HG03103 (cell line): ENCODE measurements at regions not wholly inside any gene's neighbourhood (a gene's known extent, or its start where the extent isn't known, plus 50 kb on each side); places are given as distances from the start of the nearest gene placed in this dataset.
"Not testable (repeated sequence)": the region's sequence is repeated elsewhere in the genome, so short reads cannot be mapped to it uniquely, and the experiment has no call there.

Source experiments
- ATAC-seq: cut with Tn5 transposase; IDR thresholded peaks from one replicate; pipeline ENCODE4 v1.9.1; 2021; ENCODE audit warnings: low read depth; ENCODE audit not compliant: unreplicated experiment

DNA sequence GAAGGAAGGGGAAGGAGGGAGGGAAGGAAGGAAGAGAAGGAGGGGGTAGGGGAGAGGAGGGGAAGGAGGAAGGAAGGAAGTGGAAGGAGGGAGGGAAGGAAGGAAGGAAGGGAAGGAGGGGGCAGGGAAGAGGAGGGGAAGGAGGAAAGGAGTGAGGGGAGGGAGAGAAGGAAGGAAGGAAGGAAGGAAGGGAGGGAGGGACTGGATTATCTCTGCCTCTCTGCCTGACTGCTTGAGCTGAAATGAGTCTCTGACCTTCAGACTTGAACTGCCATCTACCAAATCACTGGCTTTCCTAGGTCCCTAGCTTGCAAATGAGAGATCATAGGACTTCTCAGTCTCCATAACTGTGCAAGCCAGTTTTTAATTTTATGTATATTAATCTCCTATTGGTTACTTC, 436.8 kb downstream of the PREX1 start:
- ATAC-seq, result no peak

DNA sequence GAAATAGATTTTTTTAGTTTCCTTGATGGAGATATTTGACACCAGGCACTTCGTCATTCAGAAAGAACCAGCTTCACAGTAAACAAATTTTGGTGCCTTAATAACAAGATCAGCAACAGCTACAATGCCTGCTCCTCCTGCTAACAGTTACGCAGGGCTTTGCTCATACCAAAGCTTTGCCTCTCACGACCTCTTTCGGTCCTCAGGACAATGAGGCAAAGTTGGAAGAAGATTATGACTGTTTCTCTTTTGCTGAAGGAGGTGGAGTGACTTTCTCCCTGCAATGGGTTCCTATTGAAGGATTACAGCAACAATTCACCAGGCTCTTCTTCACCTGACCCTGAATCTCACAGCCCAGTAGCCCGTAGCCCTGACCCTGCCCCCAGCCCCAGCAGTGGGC, 440.1 kb downstream of the PREX1 start:
- no peak for ATAC-seq

DNA sequence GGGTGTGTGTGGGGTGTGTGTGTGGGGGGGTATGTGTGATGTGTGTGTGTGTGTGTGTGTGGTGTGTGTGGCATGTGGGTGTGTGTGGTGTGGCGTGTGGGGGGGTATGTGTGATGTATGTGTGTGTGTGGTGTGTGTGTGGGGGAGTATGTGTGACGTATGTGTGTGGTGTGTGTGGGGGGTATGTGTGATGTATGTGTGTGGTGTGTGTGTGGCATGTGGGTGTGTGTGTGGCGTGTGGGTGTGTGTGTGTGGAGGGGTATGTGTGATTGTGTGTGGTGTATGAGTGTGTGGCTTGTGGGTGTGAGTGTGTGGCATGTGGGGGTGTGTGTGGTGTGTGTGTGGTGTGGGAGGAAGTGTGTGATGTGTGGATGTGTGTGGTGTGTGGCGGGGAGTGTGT, 442.3 kb downstream of the PREX1 start:
- no peak for ATAC-seq

DNA sequence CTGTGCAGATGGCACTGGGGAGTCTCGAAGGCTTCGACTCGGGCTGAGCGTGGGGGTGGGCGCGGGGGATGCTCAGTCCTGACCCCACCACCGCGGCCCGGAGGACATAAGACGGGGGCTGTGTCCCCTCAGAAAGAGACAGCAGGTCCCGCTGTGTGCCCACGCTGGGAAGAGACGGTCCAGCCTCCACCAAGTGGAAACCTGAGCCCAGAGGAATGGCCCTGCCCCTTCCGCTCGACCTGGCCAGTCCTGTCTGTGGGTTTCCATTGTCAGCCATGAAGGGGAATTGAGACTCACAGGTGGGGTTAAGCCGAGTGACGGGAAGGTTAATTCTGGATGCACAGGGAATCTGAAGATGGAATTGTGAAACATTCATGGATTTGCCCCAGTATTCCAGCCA, 442.7 kb downstream of the PREX1 start:
- ATAC-seq, result no peak

DNA sequence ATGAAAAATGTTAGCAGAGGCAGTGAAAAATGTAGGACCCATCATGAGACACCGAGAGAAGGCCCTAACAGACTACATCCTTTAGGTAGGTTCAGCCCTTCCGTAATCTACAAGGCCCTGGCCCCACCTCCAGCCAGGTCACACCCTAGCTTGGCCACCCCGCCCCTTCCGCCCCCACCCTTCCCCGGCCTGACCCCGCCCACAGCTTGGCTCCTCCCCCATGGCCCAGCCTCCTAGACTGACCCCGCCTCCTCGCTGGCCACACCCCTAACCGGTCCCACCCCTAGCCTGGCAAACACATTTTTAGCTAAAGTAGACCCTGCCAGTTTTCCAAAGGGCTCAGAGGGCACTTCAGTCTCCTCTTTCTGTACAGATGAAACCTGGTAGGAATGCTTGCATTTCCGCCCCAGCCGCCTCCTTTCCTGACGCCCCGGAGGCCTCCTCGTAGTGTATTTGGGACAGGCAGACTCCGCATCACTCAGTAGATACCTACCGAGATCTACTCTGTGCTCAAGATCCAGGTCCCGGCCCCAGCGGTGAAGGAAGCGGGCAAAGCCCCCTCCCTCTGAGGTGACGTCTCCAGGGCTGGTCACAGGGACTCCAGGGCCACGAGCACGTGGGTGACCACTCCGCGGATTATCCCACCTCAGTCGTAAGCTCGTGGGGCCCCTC, 443.5 kb downstream of the PREX1 start:
- ATAC-seq, result no peak

DNA sequence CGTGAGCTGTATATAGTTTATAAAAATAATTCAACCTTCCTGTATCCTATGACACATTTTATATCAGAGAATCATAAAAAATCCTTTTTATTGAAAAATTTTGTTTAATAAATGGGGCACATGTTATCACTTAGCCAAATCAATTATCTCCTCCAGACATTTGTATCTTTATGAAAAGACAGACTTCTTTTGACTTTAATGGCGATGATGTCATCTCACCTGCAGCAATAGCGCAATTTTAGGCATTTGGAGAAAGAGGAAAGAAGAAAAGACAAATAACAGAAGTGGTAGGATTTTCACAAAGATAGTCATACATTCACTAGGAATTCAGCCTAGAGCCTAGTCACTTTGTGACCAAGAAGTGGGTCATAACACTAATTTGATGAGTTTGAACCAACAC, 444.5 kb downstream of the PREX1 start:
- no peak for ATAC-seq

DNA sequence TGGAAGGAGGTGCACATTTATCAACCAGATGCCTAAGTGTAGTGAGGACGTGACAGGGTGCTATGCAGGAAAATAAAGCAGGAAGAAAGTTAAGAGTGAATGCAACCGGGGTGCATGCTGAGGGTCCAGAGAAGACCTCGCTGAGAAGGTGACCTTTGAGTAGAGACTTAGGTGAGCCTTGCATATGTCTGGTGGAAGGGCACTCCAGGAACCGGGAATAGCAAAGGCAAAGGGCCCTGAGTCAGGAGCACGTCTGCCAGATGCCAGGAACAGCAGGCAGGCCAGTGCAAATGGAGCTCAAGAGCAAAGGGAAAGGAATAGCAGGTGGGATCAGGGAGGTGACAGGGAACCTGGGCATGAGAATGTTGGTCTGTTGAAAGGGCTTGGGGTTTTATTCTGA, 445.5 kb downstream of the PREX1 start:
- no peak for ATAC-seq

DNA sequence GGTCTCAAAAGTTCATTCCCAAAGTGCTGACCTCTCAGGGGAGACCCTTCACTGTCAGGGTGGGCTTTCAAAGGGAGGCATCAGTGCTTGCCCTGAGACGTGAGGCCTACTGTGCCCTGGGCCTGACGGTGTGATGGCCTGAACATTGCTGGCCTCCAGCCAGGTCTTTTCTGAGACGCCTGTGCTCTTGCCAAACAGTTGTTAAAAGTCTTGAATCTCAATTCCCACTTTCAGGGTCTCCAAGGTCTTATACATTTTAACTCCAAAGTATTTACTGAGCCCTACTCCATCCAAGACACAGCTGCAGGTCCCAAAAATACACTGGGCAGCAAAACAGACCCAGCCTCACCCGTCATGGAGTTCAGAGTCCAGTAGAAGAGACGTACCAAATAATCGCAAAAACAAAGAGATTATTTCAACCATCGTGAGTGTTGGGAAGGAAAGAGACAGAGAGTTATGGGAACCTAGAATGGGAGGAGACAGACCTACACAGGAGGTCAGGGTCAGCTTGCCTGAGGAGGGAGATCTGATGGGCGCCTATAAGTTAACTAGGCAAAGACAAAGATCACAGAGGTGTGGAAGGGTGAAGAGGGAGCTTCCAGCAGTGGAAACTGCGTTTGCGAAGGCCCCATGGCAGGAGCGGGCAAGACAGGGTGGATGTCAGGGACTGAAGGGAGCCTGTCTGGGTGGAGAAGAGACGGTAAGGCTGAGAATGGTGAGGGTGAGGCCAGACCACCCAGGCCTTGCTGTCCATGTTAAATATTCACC, 446.3 kb downstream of the PREX1 start:
- ATAC-seq, result no peak

DNA sequence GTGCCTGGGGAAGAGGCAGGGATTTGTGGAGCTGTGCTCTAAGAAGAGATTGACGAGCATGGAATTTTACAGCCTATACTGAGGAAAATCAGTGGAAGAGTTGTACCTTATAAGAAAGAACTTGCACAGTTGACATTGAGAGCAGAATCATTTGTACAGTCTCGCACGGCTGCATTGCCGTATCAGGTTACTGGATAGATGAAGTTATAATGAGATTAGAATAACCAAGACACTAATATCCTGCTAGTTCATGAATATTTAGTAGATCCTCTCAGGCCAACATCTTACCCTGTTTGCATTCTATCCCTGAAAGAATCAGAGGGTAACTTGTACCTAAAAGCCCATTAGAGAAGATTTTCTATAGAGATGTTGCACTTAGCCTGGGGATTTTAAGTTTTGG, 447.1 kb downstream of the PREX1 start:
- no peak for ATAC-seq

DNA sequence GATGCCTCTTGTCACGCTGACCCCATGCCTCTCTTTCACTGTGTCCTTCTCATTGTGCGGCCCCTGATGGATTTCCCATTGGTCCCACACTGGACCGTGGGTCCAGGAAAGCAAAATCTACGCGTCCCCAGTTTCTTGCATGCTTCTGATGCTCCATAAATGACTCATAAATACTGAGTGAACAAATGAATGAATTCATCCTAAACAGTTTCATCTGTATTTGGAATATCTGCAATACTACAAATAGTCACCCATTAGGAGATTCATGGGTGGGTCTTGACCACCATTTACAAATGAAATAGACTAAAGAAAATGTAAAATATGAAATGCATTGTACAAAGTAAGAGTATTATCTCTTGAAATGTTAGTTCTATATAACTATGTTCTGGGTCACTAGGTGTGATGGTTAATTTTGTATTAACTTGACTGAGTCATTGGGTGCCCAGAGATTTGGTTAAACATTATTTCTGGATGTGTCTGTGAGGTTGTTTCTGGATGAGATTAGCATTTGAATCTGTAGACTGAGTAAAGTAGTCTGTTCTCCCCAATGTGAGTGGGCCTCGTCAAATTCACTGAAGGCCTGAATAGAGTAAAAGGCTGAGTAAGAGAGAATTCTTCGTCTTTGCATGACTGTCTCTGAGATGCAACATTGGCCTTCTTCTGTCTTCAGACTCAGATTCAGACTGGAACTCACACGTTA, 448.7 kb downstream of the PREX1 start:
- ATAC-seq, result no peak

DNA sequence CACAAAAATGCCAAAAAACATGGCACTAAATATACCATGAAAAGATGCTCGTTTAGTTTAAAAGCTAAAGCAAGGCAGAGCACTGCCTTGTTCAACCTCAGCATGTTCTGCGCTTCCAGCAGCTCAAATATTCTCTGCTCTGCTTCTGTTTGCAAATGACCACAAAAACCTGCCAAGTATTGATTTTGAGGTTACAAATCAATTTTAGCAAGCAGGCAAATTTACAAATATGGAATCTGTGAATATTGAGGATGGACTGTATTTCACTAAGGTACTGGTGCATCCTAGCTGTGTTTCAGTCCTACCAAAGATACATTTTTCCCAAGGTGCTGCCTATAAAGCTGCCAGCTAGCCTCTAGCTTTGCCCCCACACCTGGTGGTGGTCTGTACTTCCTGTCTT, 449.9 kb downstream of the PREX1 start:
- ATAC-seq, result no peak

DNA sequence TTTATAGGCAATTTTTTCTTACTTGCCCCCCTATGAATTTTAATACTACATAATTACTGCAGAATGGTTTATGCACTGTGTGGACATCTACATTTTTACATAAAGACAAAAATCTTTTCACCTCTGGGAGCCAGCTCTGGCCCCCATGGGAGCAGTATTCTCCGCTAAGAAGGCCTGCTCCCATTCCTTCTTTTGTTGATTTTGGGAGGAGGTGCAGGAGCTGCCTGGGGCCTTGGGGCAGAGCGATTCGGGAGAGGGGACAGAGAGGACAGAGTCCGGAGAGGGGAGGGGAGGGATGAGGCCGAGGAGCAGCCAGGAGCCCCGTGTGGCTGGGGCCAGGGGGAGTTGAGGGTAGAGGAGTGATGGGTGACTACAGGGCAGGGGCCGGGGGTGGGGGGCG, 452.0 kb downstream of the PREX1 start:
- ATAC-seq, result no peak

DNA sequence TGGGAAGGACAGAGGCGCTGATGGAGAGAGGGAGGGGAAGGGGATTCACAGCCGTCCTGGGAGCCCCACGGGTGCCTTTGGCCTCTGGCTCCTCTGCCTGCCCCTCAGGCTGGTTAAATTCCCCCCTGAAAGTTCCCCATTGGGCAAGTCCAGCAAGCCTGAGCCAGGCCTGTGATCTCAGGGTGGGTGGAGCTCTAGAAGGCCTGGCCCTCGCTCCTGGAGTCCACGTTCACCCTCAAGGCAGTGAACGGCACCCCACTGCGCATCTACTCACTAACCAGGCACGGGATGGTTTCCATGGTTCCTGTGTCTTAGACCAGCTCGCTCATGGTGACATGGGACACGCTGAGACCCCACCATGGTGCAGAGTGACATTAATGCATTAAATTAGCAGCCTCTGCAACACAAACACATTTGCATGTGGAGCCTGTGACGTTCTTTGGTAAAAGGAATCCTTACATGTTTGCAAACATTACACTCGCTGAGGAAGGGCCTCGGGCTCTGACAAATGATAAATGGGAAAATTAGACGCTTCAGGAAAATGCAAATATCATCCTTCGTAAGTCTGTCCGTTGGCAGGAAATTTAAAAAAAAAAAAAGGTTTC, 452.7 kb downstream of the PREX1 start:
- no peak for ATAC-seq

DNA sequence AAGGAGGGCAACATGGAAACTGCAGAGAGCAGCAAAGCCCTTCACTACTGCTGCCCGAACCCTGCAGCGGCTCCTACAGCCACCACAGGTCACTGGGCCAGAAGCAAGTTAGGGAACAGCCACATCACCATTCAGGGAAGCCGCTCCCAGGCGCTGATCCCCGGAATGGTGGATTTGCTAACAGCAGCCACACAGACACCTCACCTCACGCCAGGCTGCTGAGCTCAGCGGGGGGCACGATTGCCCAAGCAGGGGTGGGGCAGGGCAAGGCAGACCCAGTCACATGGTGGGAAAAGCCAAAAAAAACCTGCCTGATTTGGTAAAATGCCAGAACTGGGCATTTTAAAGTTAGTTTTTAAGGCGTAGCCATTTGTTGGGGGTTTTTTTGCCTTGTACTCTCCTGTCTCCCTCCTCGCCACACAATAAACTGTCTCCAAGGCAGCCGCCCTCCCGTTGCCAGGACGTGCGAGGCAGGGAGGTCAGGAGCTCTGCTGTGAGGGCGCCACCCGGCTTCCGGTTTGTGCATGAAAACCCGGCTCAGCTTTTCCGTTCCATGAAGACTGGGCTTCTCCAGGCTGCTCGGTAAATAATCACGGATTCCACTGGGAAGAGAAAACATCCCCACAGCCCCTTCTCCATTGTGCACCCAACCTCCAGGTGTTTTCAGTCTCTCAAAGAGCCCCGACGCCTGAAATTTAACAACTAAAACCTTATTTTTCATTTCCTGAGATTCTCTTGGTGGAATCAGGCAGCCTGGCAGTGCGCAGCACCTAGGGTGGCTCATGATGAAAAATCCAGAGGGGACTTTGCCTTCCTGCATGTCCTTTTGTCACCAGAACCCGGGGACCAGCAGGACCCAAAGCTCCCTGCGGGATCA, 453.5 kb downstream of the PREX1 start:
- ATAC-seq, result not testable (repeated sequence)

DNA sequence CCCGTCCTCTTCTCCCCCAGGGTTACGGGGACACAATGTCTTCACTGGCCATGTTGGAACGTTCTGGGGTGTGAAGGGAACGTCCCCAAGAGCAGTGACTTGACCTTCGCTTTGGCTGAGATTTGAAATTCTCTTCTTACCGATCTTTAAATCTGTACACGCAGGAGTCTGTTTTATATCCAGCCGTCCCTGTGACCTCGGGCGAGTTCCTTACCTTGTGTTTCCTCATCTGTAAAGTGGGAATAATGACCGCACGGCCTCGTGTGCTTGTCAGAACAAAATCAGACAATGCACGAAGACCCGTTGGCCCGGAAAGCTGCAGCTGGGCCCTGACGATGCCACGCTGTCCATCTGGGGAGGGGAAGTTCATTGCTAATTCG, 454.3 kb downstream of the PREX1 start:
- ATAC-seq, result no peak

DNA sequence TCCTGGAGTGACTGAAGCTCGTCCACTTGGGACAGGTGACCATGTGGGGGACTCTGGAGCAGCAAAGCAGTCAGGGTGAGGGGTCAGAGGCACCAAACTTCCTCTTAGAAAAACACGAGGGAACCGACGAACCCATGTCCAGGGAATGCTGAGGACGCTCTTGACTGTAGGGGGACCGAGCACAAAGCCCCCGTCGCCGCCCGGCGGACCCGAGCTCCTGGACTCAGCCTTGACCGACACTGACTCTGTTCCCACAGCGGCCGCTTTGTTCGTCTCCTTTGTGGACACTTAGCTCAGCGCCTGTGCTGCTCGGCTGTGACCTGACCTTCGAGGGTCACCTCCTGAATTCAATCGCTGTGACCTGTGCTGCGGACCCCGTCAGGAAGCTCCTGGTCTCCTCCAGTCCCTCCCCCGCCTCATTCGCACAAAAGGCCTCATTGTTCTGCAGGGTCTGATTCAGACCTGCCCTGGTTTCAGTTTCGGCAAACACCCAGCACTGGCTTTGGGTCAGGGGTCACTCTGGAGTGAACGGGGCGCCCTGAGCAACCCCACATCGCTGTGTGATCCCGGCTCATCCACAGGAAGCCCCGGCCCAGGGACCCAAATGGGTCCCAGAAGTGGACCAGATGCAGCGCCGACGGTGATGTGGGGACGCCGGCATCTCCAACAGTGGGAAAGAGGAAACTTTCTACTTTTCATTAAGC, 454.8 kb downstream of the PREX1 start:
- not testable (repeated sequence) for ATAC-seq

DNA sequence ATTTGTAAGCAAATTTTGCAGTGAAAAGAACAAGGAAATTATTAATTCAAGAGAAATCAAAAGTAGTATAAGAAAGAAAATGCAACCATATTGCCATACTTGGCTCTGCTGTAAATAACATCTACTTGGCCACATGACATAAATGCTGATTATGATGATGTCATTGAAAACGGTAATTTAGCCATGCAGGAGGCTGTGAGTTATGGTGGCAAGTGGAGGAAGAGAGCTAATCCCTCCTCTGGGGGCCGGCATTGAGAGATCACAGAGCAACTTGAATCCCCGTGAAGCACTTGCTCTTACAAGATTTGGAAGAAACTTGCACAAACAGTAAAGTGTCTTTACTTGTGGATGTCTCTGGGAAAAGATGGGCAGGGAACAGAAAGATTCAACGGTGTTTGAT, 456.6 kb downstream of the PREX1 start:
- no peak for ATAC-seq

DNA sequence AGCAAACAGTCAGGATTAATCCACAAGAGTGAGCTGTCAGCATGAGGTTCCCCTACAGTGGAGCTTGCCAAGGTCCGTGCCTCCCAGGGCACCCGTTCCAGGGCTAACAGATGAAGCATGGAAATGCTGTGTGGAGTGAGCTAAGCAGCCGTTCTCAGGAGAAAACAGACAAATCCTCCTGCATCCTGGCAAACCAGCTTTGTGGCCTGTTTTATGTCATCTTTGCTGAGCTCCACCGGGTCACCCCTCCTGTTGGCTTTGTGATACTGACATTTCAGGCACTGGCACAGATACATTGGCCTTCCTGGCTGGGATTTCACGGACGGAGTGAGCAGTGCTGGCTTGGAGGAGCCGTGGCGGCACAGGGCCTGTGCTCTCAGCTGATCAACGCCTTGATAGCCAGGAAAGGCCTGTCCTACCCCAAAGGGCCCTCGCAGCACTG, 459.2 kb downstream of the PREX1 start:
- ATAC-seq, result not testable (repeated sequence)

DNA sequence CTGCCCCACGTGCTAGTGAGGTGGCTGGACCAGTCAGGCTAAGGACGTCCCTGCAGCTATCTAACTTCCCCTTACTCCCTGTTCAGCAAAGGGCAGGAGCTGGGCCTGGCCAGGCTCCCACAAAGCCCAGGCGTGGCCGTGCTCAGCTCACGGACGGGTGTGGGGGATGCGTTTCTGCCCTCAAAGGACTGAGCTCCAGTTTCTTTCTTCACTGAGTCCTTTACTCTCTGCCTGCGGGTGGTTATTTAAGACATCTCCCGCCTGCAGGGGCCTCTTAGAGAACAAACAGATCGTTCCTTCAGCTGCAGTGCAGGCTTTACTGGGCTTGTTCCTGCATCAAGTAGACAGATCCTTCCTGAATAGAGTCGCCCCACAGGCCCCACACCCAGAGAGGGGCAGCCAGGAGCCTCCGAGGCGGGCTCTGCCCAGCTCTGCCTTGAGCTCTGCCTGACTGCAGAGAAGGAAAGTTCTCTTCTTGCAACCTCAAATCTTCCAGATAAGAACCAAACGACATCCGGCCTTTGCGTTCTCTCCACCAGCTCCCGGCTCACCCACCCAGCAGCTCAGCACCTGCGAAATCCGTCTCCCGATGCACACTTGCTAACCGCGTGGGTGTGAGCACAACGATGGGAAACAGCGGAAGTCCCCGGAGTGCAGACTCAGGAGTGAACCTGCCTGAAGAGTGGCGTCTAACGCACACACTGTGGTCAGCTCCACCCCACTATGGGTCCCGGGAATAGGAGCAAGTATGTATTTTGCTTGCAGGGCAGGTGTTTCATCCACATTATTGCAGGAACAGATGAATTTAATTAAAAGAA, 460.0 kb downstream of the PREX1 start:
- ATAC-seq, result not testable (repeated sequence)
